ENCODE measurements at regions not wholly inside any gene's neighbourhood (a gene's known extent, or its start where the extent isn't known, plus 50 kb on each side); places are given as distances from the start of the nearest gene placed in this dataset.

GRCh38 chr11:13145461-13145860 is 132.1 kb upstream of the BMAL1 start:
- no TSS peak for BruUV-seq (replicated peaks)
- CTCF ChIA-PET (ENCODE audit: low intra/inter-chr PET ratio, low total read pairs) = no interaction called here
- ATAC-seq (no peak), FAIRE-seq (no peak), DNase-seq (ENCODE audit: low spot score) (no peak)
- Histone ChIP-seq H4K20me1 (ENCODE audit: insufficient read depth, low read length) (no peaks in the 10 kb centered on the region), H3K4me1 (ENCODE audit: insufficient read depth, low read length) (peaks cover 75% of the 10 kb centered on the region), H3K9me3 (ENCODE audit: low read length) (no peaks in the 10 kb centered on the region), H2AFZ (ENCODE audit: low read length) (no peak overlapping the region), H3K4me3 (replicated peaks in 1 of 3; ENCODE audit: insufficient read depth in 1 of 3, low read depth in 2 of 3, low read length in 3 of 3) (no peak overlapping the region), H3K36me3 (replicated peaks in 1 of 2; ENCODE audit: control insufficient read depth in 1 of 2, insufficient read depth in 2 of 2, low read length in 2 of 2) (no peaks in the 10 kb centered on the region), H3K9ac (ENCODE audit: insufficient read depth, low read depth, low read length) (no peak overlapping the region), H3K27me3 (ENCODE audit: control insufficient read depth in 1 of 2, insufficient read depth in 2 of 2, low read length in 2 of 2) (no peaks in the 10 kb centered on the region), H3K4me2 (ENCODE audit: low read depth, low read length) (no peak overlapping the region), H3K79me2 (ENCODE audit: insufficient read depth, low read length) (no peaks in the 10 kb centered on the region), H3K27ac (ENCODE audit: extremely low read length, insufficient read depth, low read length) (no peak overlapping the region)
- WGBS (ENCODE audit: low lambda C conversion rate) = 91% methylated on average over 2 of the region's 2 CpGs
- TF ChIP-seq, protein P1, sequence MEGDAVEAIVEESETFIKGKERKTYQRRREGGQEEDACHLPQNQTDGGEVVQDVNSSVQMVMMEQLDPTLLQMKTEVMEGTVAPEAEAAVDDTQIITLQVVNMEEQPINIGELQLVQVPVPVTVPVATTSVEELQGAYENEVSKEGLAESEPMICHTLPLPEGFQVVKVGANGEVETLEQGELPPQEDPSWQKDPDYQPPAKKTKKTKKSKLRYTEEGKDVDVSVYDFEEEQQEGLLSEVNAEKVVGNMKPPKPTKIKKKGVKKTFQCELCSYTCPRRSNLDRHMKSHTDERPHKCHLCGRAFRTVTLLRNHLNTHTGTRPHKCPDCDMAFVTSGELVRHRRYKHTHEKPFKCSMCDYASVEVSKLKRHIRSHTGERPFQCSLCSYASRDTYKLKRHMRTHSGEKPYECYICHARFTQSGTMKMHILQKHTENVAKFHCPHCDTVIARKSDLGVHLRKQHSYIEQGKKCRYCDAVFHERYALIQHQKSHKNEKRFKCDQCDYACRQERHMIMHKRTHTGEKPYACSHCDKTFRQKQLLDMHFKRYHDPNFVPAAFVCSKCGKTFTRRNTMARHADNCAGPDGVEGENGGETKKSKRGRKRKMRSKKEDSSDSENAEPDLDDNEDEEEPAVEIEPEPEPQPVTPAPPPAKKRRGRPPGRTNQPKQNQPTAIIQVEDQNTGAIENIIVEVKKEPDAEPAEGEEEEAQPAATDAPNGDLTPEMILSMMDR (CRISPR knock-in tag; IDR thresholded peaks at IDR 0.05) = peak; percentile 22; the same call in 1 of the 2 replicates
- TF ChIP-seq STAG1 (CRISPR knock-in tag; IDR thresholded peaks at IDR 0.05) (peak; percentile 43), ZBTB34 (CRISPR knock-in tag; IDR thresholded peaks at IDR 0.05) (no peak)
- in situ Hi-C loops (cut with HindIII; ENCODE audit: extremely low pct_ligation_motif_present, low pct_unique_long_range_greater_than_20kb) = no loop called here
- intact Hi-C loops (cut with micrococcal nuclease; ENCODE audit: unreplicated experiment) = loop anchor here (10.0 kb wide), 1 partner anchor 51 kb away; no protein-coding TSS in a partner anchor
- POLR2A ChIA-PET = no interaction called here

- Histone ChIP-seq H3K9me3 (ENCODE audit: low read length) (no peaks in the 10 kb centered on the region), H3K4me1 (ENCODE audit: insufficient read depth, low read length) (peaks cover 65% of the 10 kb centered on the region), H3K36me3 (replicated peaks in 1 of 2; ENCODE audit: control insufficient read depth in 1 of 2, insufficient read depth in 2 of 2, low read length in 2 of 2) (no peaks in the 10 kb centered on the region), H3K4me2 (ENCODE audit: low read depth, low read length) (no peak overlapping the region), H3K9ac (ENCODE audit: insufficient read depth, low read depth, low read length) (no peak overlapping the region), H3K27ac (ENCODE audit: extremely low read length, insufficient read depth, low read length) (no peak overlapping the region), H4K20me1 (ENCODE audit: insufficient read depth, low read length) (no peaks in the 10 kb centered on the region), H3K27me3 (ENCODE audit: control insufficient read depth in 1 of 2, insufficient read depth in 2 of 2, low read length in 2 of 2) (no peaks in the 10 kb centered on the region), H2AFZ (ENCODE audit: low read length) (no peak overlapping the region), H3K4me3 (replicated peaks in 1 of 3; ENCODE audit: insufficient read depth in 1 of 3, low read depth in 2 of 3, low read length in 3 of 3) (no peak overlapping the region), H3K79me2 (ENCODE audit: insufficient read depth, low read length) (no peaks in the 10 kb centered on the region)
- WGBS (ENCODE audit: low lambda C conversion rate) = 88% methylated on average over 2 of the region's 2 CpGs
- CTCF ChIA-PET (ENCODE audit: low intra/inter-chr PET ratio, low total read pairs) = no interaction called here
- intact Hi-C loops (cut with micrococcal nuclease; ENCODE audit: unreplicated experiment) (loop anchor here (10.0 kb wide), 1 partner anchor 55 kb away; no protein-coding TSS in a partner anchor), in situ Hi-C loops (cut with HindIII; ENCODE audit: extremely low pct_ligation_motif_present, low pct_unique_long_range_greater_than_20kb) (loop anchor here (5.0 kb wide), 1 partner anchor 183 kb away; no protein-coding TSS in a partner anchor)
- no peak for FAIRE-seq
- no TSS peak for BruUV-seq (replicated peaks)
- POLR2A ChIA-PET = interaction anchor here (4.3 kb wide), 1 partner anchor 9 kb away, joined by 21 read pairs; no protein-coding TSS in a partner anchor
- DNase-seq (ENCODE audit: low spot score) = no peak
- ATAC-seq = no peak
- no peak for TF ChIP-seq ZNF746 (CRISPR knock-in tag; IDR thresholded peaks at IDR 0.05)
- no peak for TF ChIP-seq BRD4 (CRISPR knock-in tag; IDR thresholded peaks at IDR 0.05)
- TF ChIP-seq SNAPC2 (CRISPR knock-in tag; IDR thresholded peaks at IDR 0.05) = no peak
- no peak for TF ChIP-seq HNF4A (CRISPR knock-in tag; IDR thresholded peaks at IDR 0.05)
- TF ChIP-seq SPEN (CRISPR knock-in tag; IDR thresholded peaks at IDR 0.05; ENCODE audit: low read depth) = no peak
- no peak for TF ChIP-seq NFATC3 (CRISPR knock-in tag; IDR thresholded peaks at IDR 0.05)
- TF ChIP-seq MXD3 (CRISPR knock-in tag; IDR thresholded peaks at IDR 0.05) = no peak
- TF ChIP-seq ZBTB37 (CRISPR knock-in tag; IDR thresholded peaks at IDR 0.05) = no peak
- no peak for TF ChIP-seq RBM22 (optimal IDR thresholded peaks at IDR 0.05; ENCODE audit: low read length)
- no peak for TF ChIP-seq NBN (conservative IDR thresholded peaks at IDR 0.05)
- TF ChIP-seq E2F5 (CRISPR knock-in tag; conservative IDR thresholded peaks at IDR 0.05) = no peak
Measured at GRCh38 chr11:13149991-13150390, 127.6 kb upstream of the BMAL1 start.

All from HepG2 (cell line).